Middle frontal gyrus (tissue), 1 donor: ENCODE measurements at regions not wholly inside any gene's neighbourhood (a gene's known extent, or its start where the extent isn't known, plus 50 kb on each side); places are given as distances from the start of the nearest gene placed in this dataset.
"Not testable (repeated sequence)": the region's sequence is repeated elsewhere in the genome, so short reads cannot be mapped to it uniquely, and the experiment has no call there.

Experiments
- DNase-seq: peaks from one replicate; pipeline ENCODE4 v3.0.0-alpha.2; 2015; ENCODE audit warnings: low spot score; ENCODE audit errors: extremely low spot score

GRCh38 chr10:65720901-65721300 is 1204.9 kb upstream of the LRRTM3 start:
- DNase-seq = no peak

GRCh38 chr10:65723525-65723924 is 1202.3 kb upstream of the LRRTM3 start:
- DNase-seq = no peak

- DNase-seq = no peak
Measured at GRCh38 chr10:65735382-65735781, 1190.5 kb upstream of the LRRTM3 start.

GRCh38 chr10:65742906-65743305 is 1182.9 kb upstream of the LRRTM3 start:
- DNase-seq = no peak

GRCh38 chr10:65751218-65751617 is 1174.6 kb upstream of the LRRTM3 start:
- no peak for DNase-seq

GRCh38 chr10:65751896-65752295 is 1173.9 kb upstream of the LRRTM3 start:
- DNase-seq = no peak

GRCh38 chr10:65753532-65753931 is 1172.3 kb upstream of the LRRTM3 start:
- no peak for DNase-seq

GRCh38 chr10:65754112-65754511 is 1171.7 kb upstream of the LRRTM3 start:
- no peak for DNase-seq

- no peak for DNase-seq
Measured at GRCh38 chr10:65762311-65762710, 1163.5 kb upstream of the LRRTM3 start.

GRCh38 chr10:65765006-65765541 is 1160.8 kb upstream of the LRRTM3 start:
- DNase-seq = no peak

- DNase-seq = no peak
Measured at GRCh38 chr10:65769828-65770227, 1156.0 kb upstream of the LRRTM3 start.

GRCh38 chr10:65778753-65779152 is 1147.1 kb upstream of the LRRTM3 start:
- DNase-seq = no peak

- DNase-seq = no peak
Measured at GRCh38 chr10:65779985-65780384, 1145.9 kb upstream of the LRRTM3 start.

GRCh38 chr10:65786279-65786678 is 1139.6 kb upstream of the LRRTM3 start:
- no peak for DNase-seq

- DNase-seq = no peak
Measured at GRCh38 chr10:65787571-65787970, 1138.3 kb upstream of the LRRTM3 start.

GRCh38 chr10:65788271-65788670 is 1137.6 kb upstream of the LRRTM3 start:
- DNase-seq = no peak

- DNase-seq = no peak
Measured at GRCh38 chr10:65791979-65792378, 1133.9 kb upstream of the LRRTM3 start.

GRCh38 chr10:65793738-65794425 is 1132.0 kb upstream of the LRRTM3 start:
- no peak for DNase-seq

- DNase-seq = not testable (repeated sequence)
Measured at GRCh38 chr10:65794861-65795260, 1131.0 kb upstream of the LRRTM3 start.

GRCh38 chr10:65796472-65796871 is 1129.4 kb upstream of the LRRTM3 start:
- DNase-seq = no peak

GRCh38 chr10:65798133-65798532 is 1127.7 kb upstream of the LRRTM3 start:
- no peak for DNase-seq

- no peak for DNase-seq
Measured at GRCh38 chr10:65802391-65802790, 1123.4 kb upstream of the LRRTM3 start.

GRCh38 chr10:65805511-65805910 is 1120.3 kb upstream of the LRRTM3 start:
- DNase-seq = no peak
